ENCODE measurements at regions not wholly inside any gene's neighbourhood (a gene's known extent, or its start where the extent isn't known, plus 50 kb on each side); places are given as distances from the start of the nearest gene placed in this dataset.

GRCh38 chr4:45484740-45485139 lies 639.1 kb downstream of the GABRG1 start:
- TF ChIP-seq, protein P1, sequence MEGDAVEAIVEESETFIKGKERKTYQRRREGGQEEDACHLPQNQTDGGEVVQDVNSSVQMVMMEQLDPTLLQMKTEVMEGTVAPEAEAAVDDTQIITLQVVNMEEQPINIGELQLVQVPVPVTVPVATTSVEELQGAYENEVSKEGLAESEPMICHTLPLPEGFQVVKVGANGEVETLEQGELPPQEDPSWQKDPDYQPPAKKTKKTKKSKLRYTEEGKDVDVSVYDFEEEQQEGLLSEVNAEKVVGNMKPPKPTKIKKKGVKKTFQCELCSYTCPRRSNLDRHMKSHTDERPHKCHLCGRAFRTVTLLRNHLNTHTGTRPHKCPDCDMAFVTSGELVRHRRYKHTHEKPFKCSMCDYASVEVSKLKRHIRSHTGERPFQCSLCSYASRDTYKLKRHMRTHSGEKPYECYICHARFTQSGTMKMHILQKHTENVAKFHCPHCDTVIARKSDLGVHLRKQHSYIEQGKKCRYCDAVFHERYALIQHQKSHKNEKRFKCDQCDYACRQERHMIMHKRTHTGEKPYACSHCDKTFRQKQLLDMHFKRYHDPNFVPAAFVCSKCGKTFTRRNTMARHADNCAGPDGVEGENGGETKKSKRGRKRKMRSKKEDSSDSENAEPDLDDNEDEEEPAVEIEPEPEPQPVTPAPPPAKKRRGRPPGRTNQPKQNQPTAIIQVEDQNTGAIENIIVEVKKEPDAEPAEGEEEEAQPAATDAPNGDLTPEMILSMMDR (conservative IDR thresholded peaks at IDR 0.05; ENCODE audit: low read depth, low read length), result no peak
- no peak for TF ChIP-seq EZH2 (IDR thresholded peaks at IDR 0.05; ENCODE audit: low read length, unreplicated experiment)
